ENCODE measurements at regions not wholly inside any gene's neighbourhood (a gene's known extent, or its start where the extent isn't known, plus 50 kb on each side); places are given as distances from the start of the nearest gene placed in this dataset.
"Not testable (repeated sequence)": the region's sequence is repeated elsewhere in the genome, so short reads cannot be mapped to it uniquely, and the experiment has no call there.

DNA sequence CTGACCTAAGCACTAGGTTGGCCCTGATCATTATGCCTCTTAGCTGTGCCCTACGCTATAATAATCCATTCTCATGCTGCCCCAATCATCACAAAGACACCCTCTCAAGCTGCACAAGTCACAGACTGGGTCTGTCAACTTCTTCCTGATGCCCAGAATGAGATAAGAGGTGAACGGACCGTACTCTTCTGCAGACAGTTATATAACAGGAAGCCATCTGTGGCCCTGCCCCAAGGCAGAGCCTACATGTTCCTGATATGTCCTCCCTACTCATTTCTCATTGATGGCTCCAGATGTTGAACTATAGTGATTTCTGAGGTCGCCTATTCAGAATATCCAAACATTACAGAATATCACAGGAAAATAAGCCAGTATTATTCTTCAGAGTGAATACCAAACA lies 471.6 kb upstream of the ERCC4 start:
- DNase-seq (ENCODE audit: extremely low read depth, low read depth), result no peak

DNA sequence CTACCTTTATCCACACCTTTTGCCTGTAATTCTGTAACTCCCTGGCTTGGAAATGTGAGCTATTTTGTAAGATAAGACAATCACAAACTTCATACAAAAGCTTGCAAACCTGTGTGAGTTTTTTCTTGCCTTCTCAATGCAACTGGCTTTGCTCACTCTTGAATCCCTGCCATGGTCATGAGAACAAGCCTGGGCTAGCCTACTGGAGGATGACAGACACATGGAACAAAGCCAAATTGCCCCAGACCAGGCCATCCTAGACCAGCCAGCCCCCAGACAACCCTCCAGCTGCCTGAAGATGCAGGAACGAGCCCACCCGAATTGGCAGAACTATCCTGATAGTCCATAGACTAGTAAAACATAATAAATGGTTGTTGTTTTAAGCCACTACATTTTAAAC lies 466.6 kb upstream of the ERCC4 start:
- DNase-seq (ENCODE audit: extremely low read depth, low read depth), result no peak

- DNase-seq (ENCODE audit: extremely low read depth, low read depth), result peak; percentile 19
Observed at GRCh38 chr16:13453938-13454553, 465.9 kb upstream of the ERCC4 start.

DNA sequence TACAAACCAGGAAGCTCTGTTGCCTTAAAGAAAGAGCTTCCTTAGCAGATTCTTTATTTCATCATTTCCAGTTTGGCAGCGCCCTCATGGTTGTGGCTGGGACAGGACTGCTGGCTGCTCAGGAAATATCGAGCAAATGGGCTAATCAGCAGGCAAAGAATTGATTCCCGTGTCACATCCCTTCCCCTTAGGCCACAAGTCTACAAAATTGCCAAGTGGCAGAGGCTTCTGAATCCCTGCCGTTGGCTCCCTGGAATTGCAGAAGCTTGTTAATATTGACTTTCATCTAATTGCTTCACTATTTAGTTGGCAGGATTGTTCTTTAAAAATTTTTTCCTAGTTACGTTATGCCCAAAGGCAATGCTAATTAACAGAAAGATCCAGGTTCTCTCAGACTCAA lies 456.3 kb upstream of the ERCC4 start:
- no peak for DNase-seq (ENCODE audit: extremely low read depth, low read depth)

DNA sequence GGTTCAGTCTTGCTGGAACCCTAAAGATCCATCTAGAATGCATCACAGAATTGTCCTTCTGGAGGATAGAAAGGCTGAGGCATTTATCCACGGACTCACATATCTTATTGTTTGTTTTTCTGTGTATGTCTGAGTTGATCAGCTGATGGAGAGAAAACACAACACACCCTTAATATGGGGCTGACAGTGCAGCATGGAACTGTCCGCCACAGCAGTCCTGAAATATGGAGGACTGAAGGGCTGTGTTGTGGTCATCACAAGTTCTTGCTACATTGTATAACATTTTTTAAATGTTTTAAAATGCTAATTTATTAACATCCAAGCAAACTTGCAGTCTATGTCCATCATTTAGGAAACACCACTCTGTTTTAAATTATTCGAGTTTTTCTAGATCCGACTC lies 448.9 kb upstream of the ERCC4 start:
- DNase-seq (ENCODE audit: extremely low read depth, low read depth), result no peak

DNA sequence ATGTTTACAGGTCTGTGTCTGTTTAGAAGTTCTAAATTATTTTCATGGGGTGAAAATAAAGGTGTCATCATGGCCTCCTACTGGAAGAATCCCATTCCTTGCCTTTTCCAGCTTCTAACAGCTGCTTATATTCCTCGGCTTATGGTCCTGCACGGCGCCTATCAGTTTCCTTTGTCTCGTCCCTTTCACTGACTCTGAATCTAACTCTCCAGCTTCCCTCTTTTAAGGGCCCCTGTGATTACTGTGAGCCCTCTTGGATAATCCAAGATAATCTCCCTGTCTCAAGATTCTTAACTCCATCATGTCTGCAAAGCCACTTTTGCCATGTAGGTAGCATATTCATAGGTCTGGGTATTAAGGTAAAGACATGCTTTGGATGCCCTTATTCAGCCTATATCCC lies 441.0 kb upstream of the ERCC4 start:
- DNase-seq (ENCODE audit: extremely low read depth, low read depth), result no peak

DNA sequence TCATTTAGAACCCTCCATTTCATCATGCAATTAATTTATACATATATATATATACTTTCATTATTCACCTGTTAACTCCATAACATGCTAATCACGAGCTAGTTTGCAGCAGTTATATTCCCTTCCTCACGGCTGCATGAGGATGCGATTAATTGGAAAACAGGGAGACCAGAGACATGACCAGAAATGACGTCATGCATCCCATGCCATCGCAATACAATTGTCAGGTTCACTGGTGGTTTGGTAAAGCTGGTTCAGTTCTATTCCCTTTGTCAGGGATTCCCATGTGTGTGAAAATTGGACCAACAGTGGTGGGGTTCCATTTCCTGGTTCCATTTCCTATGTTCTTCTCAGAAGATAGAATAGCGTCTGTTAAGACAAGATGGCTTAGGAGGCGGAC lies 440.4 kb upstream of the ERCC4 start:
- DNase-seq (ENCODE audit: extremely low read depth, low read depth), result no peak

GRCh38 chr16:13480801-13481200 lies 439.2 kb upstream of the ERCC4 start:
- no peak for DNase-seq (ENCODE audit: extremely low read depth, low read depth)

- DNase-seq (ENCODE audit: extremely low read depth, low read depth), result no peak
Observed at GRCh38 chr16:13483121-13483520, 436.8 kb upstream of the ERCC4 start.

DNA sequence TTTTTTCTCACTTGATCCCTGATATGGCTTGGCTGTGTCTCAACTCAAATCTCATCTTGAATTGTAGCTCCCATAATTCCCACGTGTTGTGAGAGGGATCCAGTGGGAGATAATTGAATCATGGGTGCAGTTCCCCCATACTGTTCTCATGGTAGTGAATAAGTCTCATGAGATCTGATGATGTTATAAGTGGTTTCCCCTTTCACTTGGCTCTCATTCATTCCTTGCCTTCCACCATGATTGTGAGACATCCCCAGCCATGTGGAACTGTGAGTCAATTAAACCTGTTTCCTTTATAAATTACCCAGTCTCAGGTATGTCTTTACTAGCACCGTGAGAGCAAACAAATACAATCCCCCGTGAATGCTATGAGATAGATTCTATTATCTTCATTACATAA lies 430.5 kb upstream of the ERCC4 start:
- DNase-seq (ENCODE audit: extremely low read depth, low read depth), result not testable (repeated sequence)

- no peak for DNase-seq (ENCODE audit: extremely low read depth, low read depth)
Observed at GRCh38 chr16:13492046-13492445, 427.9 kb upstream of the ERCC4 start.

GRCh38 chr16:13503960-13504635 lies 415.9 kb upstream of the ERCC4 start:
- no peak for DNase-seq (ENCODE audit: extremely low read depth, low read depth)

DNA sequence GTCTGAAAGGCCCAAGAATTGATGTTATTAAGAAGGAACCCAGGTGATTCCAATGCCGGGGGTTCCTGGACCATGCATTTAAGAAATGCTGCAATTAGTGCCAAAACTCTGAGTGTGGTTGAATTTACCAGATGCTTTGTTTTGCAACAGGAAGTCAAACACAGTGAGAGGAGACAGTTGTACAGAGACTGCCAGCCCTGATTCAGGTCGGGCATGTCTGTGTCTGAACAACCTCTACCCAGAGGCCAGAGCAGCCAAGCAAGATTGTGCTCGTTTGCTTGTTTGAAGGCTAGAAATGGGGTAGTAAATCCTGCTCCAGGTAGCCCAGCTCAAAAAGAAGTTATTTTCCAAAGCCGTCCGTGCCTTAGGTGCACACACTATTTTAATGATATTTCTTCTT lies 412.4 kb upstream of the ERCC4 start:
- no peak for DNase-seq (ENCODE audit: extremely low read depth, low read depth)

GRCh38 chr16:13510425-13511151 lies 409.4 kb upstream of the ERCC4 start:
- DNase-seq (ENCODE audit: extremely low read depth, low read depth), result no peak

DNA sequence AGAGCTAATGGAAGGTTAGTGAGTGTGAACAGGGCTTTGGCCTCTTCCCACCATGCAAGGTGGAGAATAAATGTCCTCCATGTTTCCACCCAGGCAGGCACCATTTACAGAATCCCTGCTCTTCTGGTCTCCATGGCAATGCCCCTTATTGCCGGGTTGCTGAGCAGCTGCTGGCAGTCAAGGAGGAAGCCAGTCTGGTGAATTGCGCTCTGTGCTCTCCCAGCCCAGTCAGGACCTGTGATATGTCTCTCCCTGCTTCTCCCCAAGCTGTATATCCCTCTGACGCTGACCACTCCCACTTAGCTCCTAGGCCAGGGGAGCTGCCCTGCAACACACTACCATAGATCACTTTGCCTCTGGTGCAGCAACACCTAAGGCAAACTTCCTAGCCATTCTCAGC lies 402.1 kb upstream of the ERCC4 start:
- DNase-seq (ENCODE audit: extremely low read depth, low read depth), result no peak

- no peak for DNase-seq (ENCODE audit: extremely low read depth, low read depth)
Observed at GRCh38 chr16:13519871-13520270, 400.1 kb upstream of the ERCC4 start.

DNA sequence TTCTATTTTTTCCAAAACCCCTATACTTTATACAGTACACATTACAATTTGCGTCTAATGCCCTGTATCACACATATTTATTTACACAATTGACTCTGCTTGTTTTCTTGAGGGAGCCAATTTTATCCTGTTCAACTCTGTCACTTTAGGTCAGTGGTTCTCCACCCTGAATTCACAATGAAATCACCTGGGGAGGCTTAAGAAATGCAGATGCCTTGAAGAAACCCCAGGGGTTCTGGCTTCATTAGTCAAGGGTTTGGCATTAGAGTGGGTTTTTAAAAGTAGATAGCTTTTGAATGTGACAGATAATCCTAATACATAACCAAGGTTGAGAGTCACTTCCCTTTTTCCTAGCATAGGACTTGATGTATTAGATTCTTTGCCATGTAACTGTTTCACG lies 398.6 kb upstream of the ERCC4 start:
- no peak for DNase-seq (ENCODE audit: extremely low read depth, low read depth)

GRCh38 chr16:13527332-13527731 lies 392.6 kb upstream of the ERCC4 start:
- no peak for DNase-seq (ENCODE audit: extremely low read depth, low read depth)

DNA sequence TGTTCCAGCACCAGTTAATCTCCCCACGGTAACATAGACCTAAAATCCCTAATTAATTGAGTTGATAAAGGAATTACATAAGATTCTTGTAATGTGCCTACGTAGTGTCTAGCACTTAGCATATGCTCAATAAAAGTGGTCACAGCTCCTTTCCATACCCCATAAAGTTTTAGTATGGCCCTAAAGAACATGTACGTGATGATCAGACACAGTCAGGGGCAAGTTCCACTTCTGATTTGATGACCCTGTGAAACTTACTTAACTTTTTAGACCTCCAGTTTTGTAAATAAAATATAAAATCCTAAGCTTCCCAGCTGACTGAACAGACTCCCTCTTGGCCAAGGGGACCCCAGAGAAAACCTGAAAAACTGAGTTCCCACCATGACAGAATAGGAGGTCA lies 391.3 kb upstream of the ERCC4 start:
- DNase-seq (ENCODE audit: extremely low read depth, low read depth), result no peak

DNA sequence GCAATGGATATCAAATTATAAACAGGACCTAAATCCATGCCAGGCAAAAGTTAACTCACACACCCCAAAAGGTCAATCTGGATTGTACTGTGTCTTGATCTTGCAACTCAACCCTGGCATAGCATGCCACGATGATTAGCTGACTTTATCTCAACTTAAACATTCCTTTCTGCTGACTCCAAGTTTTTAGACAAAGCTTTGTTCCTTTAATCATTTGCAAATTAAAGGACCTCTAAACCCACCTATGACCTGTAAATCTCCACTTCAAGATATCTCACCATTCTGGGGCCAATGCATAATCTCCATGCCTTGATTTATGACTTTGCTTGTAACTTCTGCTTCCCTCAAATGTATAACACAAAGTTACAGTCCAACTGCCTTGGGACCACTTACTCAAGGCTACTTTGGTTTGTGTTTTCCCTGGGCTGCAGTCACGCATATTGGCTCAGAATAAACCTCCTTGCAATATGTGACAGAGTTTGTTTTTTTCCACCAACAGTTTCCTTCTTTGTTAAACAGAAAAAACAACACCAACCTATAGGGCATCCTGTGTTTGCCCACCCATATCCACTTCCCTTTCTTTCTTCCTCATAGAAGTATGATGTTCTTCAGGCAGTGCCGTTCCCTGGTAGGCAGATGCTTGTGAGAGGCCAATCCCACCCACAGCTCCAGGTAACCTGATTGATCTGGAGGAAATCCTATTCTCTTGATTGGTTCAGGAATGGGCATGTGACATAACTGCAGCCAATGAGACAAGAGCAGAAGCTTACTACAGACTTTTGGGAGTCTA lies 390.6 kb upstream of the ERCC4 start:
- DNase-seq (ENCODE audit: extremely low read depth, low read depth), result no peak

DNA sequence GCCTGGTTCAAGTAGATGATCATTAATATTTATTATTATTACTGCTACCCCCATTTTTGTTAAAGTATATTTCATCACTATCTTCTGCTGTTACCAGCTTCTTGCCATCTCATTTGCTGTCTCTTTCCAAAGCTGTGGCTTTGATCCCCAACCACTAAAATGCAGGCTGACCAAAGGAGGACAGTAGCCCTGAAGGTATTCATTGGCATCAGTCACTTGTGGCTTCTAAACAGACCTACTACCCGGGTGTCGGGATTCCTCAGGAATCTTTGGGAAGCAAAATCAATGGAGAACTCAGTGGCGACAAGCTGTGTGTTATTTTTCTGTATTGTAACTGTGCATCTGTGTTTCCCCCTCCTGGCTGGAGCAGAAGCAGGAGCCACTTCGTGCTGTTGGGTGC lies 379.2 kb upstream of the ERCC4 start:
- no peak for DNase-seq (ENCODE audit: extremely low read depth, low read depth)
